Astrocyte (in vitro differentiated cells and primary cell): ENCODE measurements at regions not wholly inside any gene's neighbourhood (a gene's known extent, or its start where the extent isn't known, plus 50 kb on each side); places are given as distances from the start of the nearest gene placed in this dataset.

ENCODE experiments used
- EZH2 ChIP-seq: IDR thresholded peaks from 2 replicates; pipeline ENCODE4 v1.6.1; 2012; ENCODE audit warnings: mild to moderate bottlenecking, low read length, inconsistent platforms; ENCODE audit not compliant: insufficient read depth
- TF ChIP-seq, protein P1 (sequence below): IDR thresholded peaks from 2 replicates; pipeline ENCODE4 v1.5.1; 2011; ENCODE audit warnings: low read depth, mild to moderate bottlenecking, inconsistent platforms, low read length, moderate library complexity; ENCODE audit not compliant: insufficient read depth

GRCh38 chr22:47921906-47922305, 1159.5 kb downstream of the TBC1D22A start:
- TF ChIP-seq, protein P1, sequence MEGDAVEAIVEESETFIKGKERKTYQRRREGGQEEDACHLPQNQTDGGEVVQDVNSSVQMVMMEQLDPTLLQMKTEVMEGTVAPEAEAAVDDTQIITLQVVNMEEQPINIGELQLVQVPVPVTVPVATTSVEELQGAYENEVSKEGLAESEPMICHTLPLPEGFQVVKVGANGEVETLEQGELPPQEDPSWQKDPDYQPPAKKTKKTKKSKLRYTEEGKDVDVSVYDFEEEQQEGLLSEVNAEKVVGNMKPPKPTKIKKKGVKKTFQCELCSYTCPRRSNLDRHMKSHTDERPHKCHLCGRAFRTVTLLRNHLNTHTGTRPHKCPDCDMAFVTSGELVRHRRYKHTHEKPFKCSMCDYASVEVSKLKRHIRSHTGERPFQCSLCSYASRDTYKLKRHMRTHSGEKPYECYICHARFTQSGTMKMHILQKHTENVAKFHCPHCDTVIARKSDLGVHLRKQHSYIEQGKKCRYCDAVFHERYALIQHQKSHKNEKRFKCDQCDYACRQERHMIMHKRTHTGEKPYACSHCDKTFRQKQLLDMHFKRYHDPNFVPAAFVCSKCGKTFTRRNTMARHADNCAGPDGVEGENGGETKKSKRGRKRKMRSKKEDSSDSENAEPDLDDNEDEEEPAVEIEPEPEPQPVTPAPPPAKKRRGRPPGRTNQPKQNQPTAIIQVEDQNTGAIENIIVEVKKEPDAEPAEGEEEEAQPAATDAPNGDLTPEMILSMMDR: no peak
- TF ChIP-seq EZH2: no peak
